ENCODE measurements at regions not wholly inside any gene's neighbourhood (a gene's known extent, or its start where the extent isn't known, plus 50 kb on each side); places are given as distances from the start of the nearest gene placed in this dataset.

DNA sequence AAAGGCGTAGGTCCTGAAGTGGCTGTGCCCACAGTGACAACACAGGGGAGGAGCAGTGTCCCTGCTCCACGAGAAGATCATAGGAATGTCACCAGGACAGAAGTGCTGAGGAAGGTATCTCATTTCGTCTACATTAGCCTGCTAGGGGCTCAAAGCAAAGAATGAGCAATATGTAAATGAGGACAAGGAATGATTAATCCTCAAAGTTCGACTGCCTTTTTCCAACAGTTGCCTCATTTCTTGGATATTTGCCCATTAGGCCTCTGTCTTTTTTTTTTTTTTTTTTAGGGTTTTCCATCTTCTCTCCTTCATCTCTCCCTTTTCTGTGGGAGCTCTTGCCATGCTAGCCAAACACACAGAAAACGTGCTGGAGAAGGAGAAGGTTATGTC lies 105.2 kb upstream of the ARHGAP28 start:
- WGBS, result 58% methylated on average over 4 of the region's 5 CpGs

DNA sequence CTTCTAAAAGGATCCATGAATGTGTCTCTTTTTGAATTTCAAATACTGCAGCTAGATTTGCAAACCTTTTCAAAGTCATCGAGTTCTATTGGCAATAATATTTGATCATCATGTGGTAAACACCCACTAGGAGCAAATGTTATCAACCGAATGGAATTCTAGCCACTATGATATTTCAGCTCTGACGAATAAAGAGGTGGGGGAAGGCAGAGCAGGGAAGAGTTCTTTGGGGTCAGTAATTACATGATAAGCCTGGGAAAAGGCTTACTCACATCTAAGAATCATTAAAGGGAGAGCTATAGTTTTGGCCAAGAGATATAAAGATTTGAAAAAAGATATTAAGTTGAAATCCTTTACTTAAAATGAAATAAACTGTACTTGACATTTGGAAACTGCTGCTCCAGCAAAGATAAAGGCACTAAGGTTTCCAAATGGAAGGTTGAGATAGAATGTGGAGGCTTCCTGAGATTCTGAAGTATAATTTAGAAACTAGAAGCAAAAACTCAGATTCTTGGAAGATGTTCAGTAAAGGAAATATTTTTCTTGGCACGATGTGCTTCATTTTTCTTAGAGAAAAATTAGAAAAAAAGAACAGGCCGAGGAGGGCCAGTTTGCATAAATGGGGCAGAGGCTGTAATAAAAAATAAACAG lies 104.7 kb upstream of the ARHGAP28 start:
- H2AFZ ChIP-seq (ENCODE audit: low read depth, low read length), result no peak overlapping the region
- no peak overlapping the region for H3K4me2 ChIP-seq (ENCODE audit: low read length, poor library complexity, severe bottlenecking)
- no peak overlapping the region for H2AK5ac ChIP-seq (ENCODE audit: low read length, severe bottlenecking)
- no peak overlapping the region for H3K18ac ChIP-seq (ENCODE audit: low read depth in 1 of 2, low read length in 2 of 2)
- H2BK12ac ChIP-seq (ENCODE audit: low read length in 2 of 2), result no peak overlapping the region
- H3K4me1 ChIP-seq (ENCODE audit: control insufficient read depth, insufficient read depth, low read depth, low read length), result peaks cover 3% of the 10 kb centered on the region
- H3K9me3 ChIP-seq (ENCODE audit: control insufficient read depth, low read length), result no peaks in the 10 kb centered on the region
- no peak overlapping the region for H4K8ac ChIP-seq (ENCODE audit: low read length)
- WGBS, result 80% methylated on average over 5 of the region's 5 CpGs
- no peak overlapping the region for H2BK120ac ChIP-seq (ENCODE audit: low read depth, low read length)
- H3K27ac ChIP-seq (ENCODE audit: low read length, poor library complexity, severe bottlenecking), result peak overlapping the region; percentile 4
- H3K14ac ChIP-seq (ENCODE audit: low read length in 2 of 2), result no peak overlapping the region
- no peaks in the 10 kb centered on the region for H3K36me3 ChIP-seq (ENCODE audit: control insufficient read depth in 1 of 2, insufficient read depth in 2 of 2, low read depth in 1 of 2, low read length in 2 of 2)
- H3K27me3 ChIP-seq (ENCODE audit: control insufficient read depth in 1 of 2, insufficient read depth in 1 of 2, low read length in 2 of 2), result no peaks in the 10 kb centered on the region
- no peak overlapping the region for H4K91ac ChIP-seq (ENCODE audit: low read length)
- no peak overlapping the region for H2BK5ac ChIP-seq (ENCODE audit: low read depth, low read length, poor library complexity, severe bottlenecking)
- no peak for DNase-seq
- no peak overlapping the region for H2BK15ac ChIP-seq (ENCODE audit: low read depth, poor library complexity, severe bottlenecking)
- no peak overlapping the region for H3K23ac ChIP-seq (ENCODE audit: low read length in 2 of 2)
- peak overlapping the region in 1 of 2 experiments; percentile 48 for H3K4me3 ChIP-seq (ENCODE audit: insufficient read depth in 1 of 2, low read depth in 1 of 2, low read length in 2 of 2)
- no peak overlapping the region for H3K4ac ChIP-seq (ENCODE audit: low read depth in 1 of 2, low read length in 2 of 2)
- no peaks in the 10 kb centered on the region for H3K79me1 ChIP-seq (replicated peaks; ENCODE audit: low read length, poor library complexity, severe bottlenecking)
- H3K9ac ChIP-seq (ENCODE audit: low read length), result peak overlapping the region; percentile 81

More for the DNA sequence above, 105.2 kb upstream of the ARHGAP28 start:
- Histone ChIP-seq H3K4me2 (ENCODE audit: low read length, poor library complexity, severe bottlenecking) (no peak overlapping the region), H3K18ac (ENCODE audit: low read depth in 1 of 2, low read length in 2 of 2) (no peak overlapping the region), H3K4ac (ENCODE audit: low read depth in 1 of 2, low read length in 2 of 2) (no peak overlapping the region), H3K36me3 (ENCODE audit: control insufficient read depth in 1 of 2, insufficient read depth in 2 of 2, low read depth in 1 of 2, low read length in 2 of 2) (no peaks in the 10 kb centered on the region), H3K14ac (ENCODE audit: low read length in 2 of 2) (no peak overlapping the region), H3K27me3 (ENCODE audit: control insufficient read depth in 1 of 2, insufficient read depth in 1 of 2, low read length in 2 of 2) (no peaks in the 10 kb centered on the region), H3K4me3 (ENCODE audit: insufficient read depth in 1 of 2, low read depth in 1 of 2, low read length in 2 of 2) (peak overlapping the region in 1 of 2 experiments; percentile 48), H3K9me3 (ENCODE audit: control insufficient read depth, low read length) (no peaks in the 10 kb centered on the region), H3K23ac (ENCODE audit: low read length in 2 of 2) (no peak overlapping the region), H2AFZ (ENCODE audit: low read depth, low read length) (no peak overlapping the region), H2BK15ac (ENCODE audit: low read depth, poor library complexity, severe bottlenecking) (no peak overlapping the region), H4K91ac (ENCODE audit: low read length) (no peak overlapping the region), H3K9ac (ENCODE audit: low read length) (peak overlapping the region; percentile 81), H2AK5ac (ENCODE audit: low read length, severe bottlenecking) (no peak overlapping the region), H2BK12ac (ENCODE audit: low read length in 2 of 2) (no peak overlapping the region), H4K8ac (ENCODE audit: low read length) (no peak overlapping the region), H2BK5ac (ENCODE audit: low read depth, low read length, poor library complexity, severe bottlenecking) (no peak overlapping the region), H3K79me1 (replicated peaks; ENCODE audit: low read length, poor library complexity, severe bottlenecking) (no peaks in the 10 kb centered on the region), H2BK120ac (ENCODE audit: low read depth, low read length) (no peak overlapping the region), H3K4me1 (ENCODE audit: control insufficient read depth, insufficient read depth, low read depth, low read length) (peaks cover 3% of the 10 kb centered on the region), H3K27ac (ENCODE audit: low read length, poor library complexity, severe bottlenecking) (peak overlapping the region; percentile 4)
- peak; percentile 57 for DNase-seq

DNA sequence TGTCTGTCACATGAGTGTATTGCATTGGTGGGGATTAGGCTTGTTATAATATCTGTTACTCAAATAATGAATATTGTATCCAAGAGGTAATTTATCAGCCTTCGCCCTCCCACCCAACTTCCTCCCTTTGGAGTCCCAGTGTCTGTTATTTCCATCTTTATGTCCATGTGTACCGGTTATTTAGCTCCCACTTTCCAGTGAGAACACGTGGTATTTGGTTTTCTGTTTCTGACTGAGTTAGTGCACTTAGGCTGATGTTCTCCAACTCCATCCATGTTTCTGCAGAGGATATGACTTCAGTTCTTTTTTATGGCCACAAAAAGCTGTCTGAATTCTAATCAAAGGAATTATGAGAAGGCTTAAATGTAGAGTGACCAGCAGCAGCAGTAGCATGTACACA lies 104.0 kb upstream of the ARHGAP28 start:
- no peak overlapping the region for H3K4me3 ChIP-seq (ENCODE audit: insufficient read depth in 1 of 2, low read depth in 1 of 2, low read length in 2 of 2)
- DNase-seq, result no peak
- no peak overlapping the region for H2BK12ac ChIP-seq (ENCODE audit: low read length in 2 of 2)
- H3K36me3 ChIP-seq (ENCODE audit: control insufficient read depth in 1 of 2, insufficient read depth in 2 of 2, low read depth in 1 of 2, low read length in 2 of 2), result no peaks in the 10 kb centered on the region
- H3K79me1 ChIP-seq (replicated peaks; ENCODE audit: low read length, poor library complexity, severe bottlenecking), result no peaks in the 10 kb centered on the region
- no peak overlapping the region for H3K14ac ChIP-seq (ENCODE audit: low read length in 2 of 2)
- H3K18ac ChIP-seq (ENCODE audit: low read depth in 1 of 2, low read length in 2 of 2), result no peak overlapping the region
- no peak overlapping the region for H3K4ac ChIP-seq (ENCODE audit: low read depth in 1 of 2, low read length in 2 of 2)
- no peak overlapping the region for H3K4me2 ChIP-seq (ENCODE audit: low read length, poor library complexity, severe bottlenecking)
- no peak overlapping the region for H2AFZ ChIP-seq (ENCODE audit: low read depth, low read length)
- WGBS, result 96% methylated on average over 2 of the region's 3 CpGs
- H3K9me3 ChIP-seq (ENCODE audit: control insufficient read depth, low read length), result no peaks in the 10 kb centered on the region
- H3K9ac ChIP-seq (ENCODE audit: low read length), result peak overlapping the region; percentile 81
- no peak overlapping the region for H2BK5ac ChIP-seq (ENCODE audit: low read depth, low read length, poor library complexity, severe bottlenecking)
- no peak overlapping the region for H2BK120ac ChIP-seq (ENCODE audit: low read depth, low read length)
- H3K4me1 ChIP-seq (ENCODE audit: control insufficient read depth, insufficient read depth, low read depth, low read length), result peaks cover 3% of the 10 kb centered on the region
- no peak overlapping the region for H3K27ac ChIP-seq (ENCODE audit: low read length, poor library complexity, severe bottlenecking)
- no peak overlapping the region for H2AK5ac ChIP-seq (ENCODE audit: low read length, severe bottlenecking)
- no peak overlapping the region for H2BK15ac ChIP-seq (ENCODE audit: low read depth, poor library complexity, severe bottlenecking)
- H3K27me3 ChIP-seq (ENCODE audit: control insufficient read depth in 1 of 2, insufficient read depth in 1 of 2, low read length in 2 of 2), result no peaks in the 10 kb centered on the region
- no peak overlapping the region for H4K8ac ChIP-seq (ENCODE audit: low read length)
- no peak overlapping the region for H4K91ac ChIP-seq (ENCODE audit: low read length)
- no peak overlapping the region for H3K23ac ChIP-seq (ENCODE audit: low read length in 2 of 2)

DNA sequence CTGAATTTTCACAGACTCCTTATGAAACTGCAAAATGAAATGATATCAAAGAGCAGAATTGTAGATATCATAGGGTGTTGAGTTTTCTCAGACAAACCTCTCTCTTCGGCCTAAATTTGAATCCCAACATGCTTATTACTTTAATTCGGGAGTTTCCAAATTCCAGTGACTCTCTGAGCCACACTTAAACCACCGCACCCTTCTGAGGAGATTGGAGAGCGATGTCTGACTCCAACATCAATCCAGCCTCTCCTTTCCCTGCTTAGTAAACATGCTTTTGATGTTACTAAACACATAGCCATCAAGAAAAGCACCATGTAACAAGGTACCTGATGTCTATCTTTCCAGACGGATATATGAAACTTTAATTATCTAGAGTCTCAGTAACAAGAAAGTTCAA lies 103.1 kb upstream of the ARHGAP28 start:
- Histone ChIP-seq H2BK120ac (ENCODE audit: low read depth, low read length) (no peak overlapping the region), H3K79me1 (replicated peaks; ENCODE audit: low read length, poor library complexity, severe bottlenecking) (no peaks in the 10 kb centered on the region), H3K9me3 (ENCODE audit: control insufficient read depth, low read length) (no peaks in the 10 kb centered on the region), H2AFZ (ENCODE audit: low read depth, low read length) (no peak overlapping the region), H3K27ac (ENCODE audit: low read length, poor library complexity, severe bottlenecking) (no peak overlapping the region), H3K36me3 (ENCODE audit: control insufficient read depth in 1 of 2, insufficient read depth in 2 of 2, low read depth in 1 of 2, low read length in 2 of 2) (no peaks in the 10 kb centered on the region), H3K18ac (ENCODE audit: low read depth in 1 of 2, low read length in 2 of 2) (no peak overlapping the region), H3K9ac (ENCODE audit: low read length) (peak overlapping the region; percentile 81), H3K14ac (ENCODE audit: low read length in 2 of 2) (no peak overlapping the region), H4K91ac (ENCODE audit: low read length) (no peak overlapping the region), H2BK12ac (ENCODE audit: low read length in 2 of 2) (no peak overlapping the region), H3K4me3 (ENCODE audit: insufficient read depth in 1 of 2, low read depth in 1 of 2, low read length in 2 of 2) (no peak overlapping the region), H3K4me2 (ENCODE audit: low read length, poor library complexity, severe bottlenecking) (no peak overlapping the region), H3K27me3 (ENCODE audit: control insufficient read depth in 1 of 2, insufficient read depth in 1 of 2, low read length in 2 of 2) (no peaks in the 10 kb centered on the region), H3K4me1 (ENCODE audit: control insufficient read depth, insufficient read depth, low read depth, low read length) (peaks cover 3% of the 10 kb centered on the region), H2BK15ac (ENCODE audit: low read depth, poor library complexity, severe bottlenecking) (no peak overlapping the region), H2BK5ac (ENCODE audit: low read depth, low read length, poor library complexity, severe bottlenecking) (no peak overlapping the region), H4K8ac (ENCODE audit: low read length) (no peak overlapping the region), H2AK5ac (ENCODE audit: low read length, severe bottlenecking) (no peak overlapping the region), H3K4ac (ENCODE audit: low read depth in 1 of 2, low read length in 2 of 2) (no peak overlapping the region), H3K23ac (ENCODE audit: low read length in 2 of 2) (no peak overlapping the region)
- DNase-seq, result no peak
- 93% methylated on average over 4 of the region's 5 CpGs for WGBS

Measured in mesenchymal stem cell (in vitro differentiated cells and primary cell).